ENCODE measurements at regions not wholly inside any gene's neighbourhood (a gene's known extent, or its start where the extent isn't known, plus 50 kb on each side); places are given as distances from the start of the nearest gene placed in this dataset.

DNA sequence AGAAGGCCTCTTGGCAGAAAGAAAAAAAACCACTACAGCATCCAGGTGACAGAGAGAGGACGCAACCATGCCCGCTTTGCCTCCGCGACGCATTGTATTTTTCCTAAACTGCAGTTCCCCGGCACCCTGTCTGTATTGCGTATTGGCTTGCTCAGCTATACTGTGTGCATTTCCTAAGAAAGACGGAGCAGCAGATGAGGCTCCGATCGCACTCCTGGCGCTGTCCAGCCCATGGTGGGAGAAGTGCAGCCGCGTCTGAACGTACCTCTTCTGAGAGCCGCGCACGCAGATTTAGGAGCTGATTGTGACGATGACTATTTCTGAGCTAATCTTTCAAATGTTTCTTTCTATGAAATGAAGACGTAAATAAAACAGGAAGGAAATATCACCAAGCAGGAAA lies 366.5 kb downstream of the IRX1 start:
- DNase-seq (no peak), FAIRE-seq (no peak)
- Histone ChIP-seq H3K4me3 (ENCODE audit: low read depth in 1 of 3, low read length in 3 of 3) (no peak overlapping the region), H3K36me3 (ENCODE audit: control insufficient read depth in 3 of 3, insufficient read depth in 2 of 3, low read depth in 1 of 3, low read length in 3 of 3) (no peaks in the 10 kb centered on the region), H3K4me1 (ENCODE audit: control insufficient read depth in 3 of 3, insufficient read depth in 2 of 3, low read depth in 1 of 3, low read length in 2 of 3) (no peaks in the 10 kb centered on the region), H3K27ac (ENCODE audit: low read depth in 1 of 3, low read length in 2 of 3) (no peak overlapping the region), H3K27me3 (ENCODE audit: control insufficient read depth in 3 of 3, insufficient read depth in 3 of 3, low read length in 3 of 3) (no peaks in the 10 kb centered on the region), H3K9me3 (ENCODE audit: control insufficient read depth in 2 of 2, insufficient read depth in 1 of 2, low read depth in 1 of 2, low read length in 1 of 2) (peaks cover 0 to 17% of the 10 kb centered on the region in 2 donors)
- 90 to 94% (median 91%) methylated on average over 19 of the region's 19 CpGs for WGBS, 3 donors

DNA sequence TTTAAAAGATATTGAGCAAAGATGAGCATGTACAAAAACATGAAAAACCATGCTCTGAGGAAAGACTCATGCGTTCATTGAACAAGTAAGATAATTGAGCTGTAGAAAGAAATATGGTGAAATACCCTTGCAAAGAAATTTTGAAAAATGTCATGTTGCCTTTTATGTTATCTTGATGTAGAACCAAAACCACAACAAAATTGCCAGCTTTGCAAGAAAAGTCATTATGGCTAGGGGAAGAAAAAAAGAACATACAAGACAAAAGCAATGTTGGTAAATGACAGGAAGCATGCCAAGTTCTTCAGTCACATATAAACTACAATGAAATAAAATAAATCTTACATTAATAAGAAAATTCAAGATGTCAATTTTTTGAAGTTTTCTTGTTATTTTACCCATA lies 368.0 kb downstream of the IRX1 start:
- Histone ChIP-seq H3K27ac (ENCODE audit: low read depth in 1 of 3, low read length in 2 of 3) (no peak overlapping the region), H3K4me1 (ENCODE audit: control insufficient read depth in 3 of 3, insufficient read depth in 2 of 3, low read depth in 1 of 3, low read length in 2 of 3) (no peaks in the 10 kb centered on the region), H3K36me3 (ENCODE audit: control insufficient read depth in 3 of 3, insufficient read depth in 2 of 3, low read depth in 1 of 3, low read length in 3 of 3) (no peaks in the 10 kb centered on the region), H3K27me3 (ENCODE audit: control insufficient read depth in 3 of 3, insufficient read depth in 3 of 3, low read length in 3 of 3) (no peaks in the 10 kb centered on the region), H3K4me3 (ENCODE audit: low read depth in 1 of 3, low read length in 3 of 3) (no peak overlapping the region), H3K9me3 (ENCODE audit: control insufficient read depth in 2 of 2, insufficient read depth in 1 of 2, low read depth in 1 of 2, low read length in 1 of 2) (peaks cover 0 to 17% of the 10 kb centered on the region in 2 donors)
- FAIRE-seq (no peak), DNase-seq (no peak)
- WGBS, 3 donors, result 65 to 92% (median 76%) methylated on average over 1 of the region's 1 CpG

DNA sequence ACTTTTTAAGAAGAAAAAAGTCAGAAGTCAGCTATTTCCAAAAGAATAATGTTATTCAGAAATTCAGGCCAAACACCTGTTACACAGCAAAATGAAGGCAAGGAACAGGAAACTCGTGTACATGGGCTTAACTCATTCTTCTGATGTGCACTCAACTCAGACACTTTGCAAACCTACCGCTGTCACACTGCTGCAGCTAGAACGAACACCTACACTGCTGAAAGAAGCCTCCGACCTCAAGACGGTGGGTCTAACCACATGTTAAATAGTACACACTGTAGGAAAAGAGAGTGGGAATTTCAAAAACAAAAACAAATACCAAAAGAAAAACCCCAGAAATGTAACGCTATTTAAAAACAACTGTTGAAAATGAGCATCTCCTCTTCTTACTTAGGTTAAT lies 384.5 kb downstream of the IRX1 start:
- WGBS, 3 donors, result 45 to 67% (median 63%) methylated on average over 6 of the region's 6 CpGs
- FAIRE-seq (no peak), DNase-seq (no peak)
- Histone ChIP-seq H3K9me3 (ENCODE audit: control insufficient read depth in 2 of 2, insufficient read depth in 1 of 2, low read depth in 1 of 2, low read length in 1 of 2) (no peaks in the 10 kb centered on the region), H3K4me3 (ENCODE audit: low read depth in 1 of 3, low read length in 3 of 3) (no peak overlapping the region), H3K27me3 (ENCODE audit: control insufficient read depth in 3 of 3, insufficient read depth in 3 of 3, low read length in 3 of 3) (no peaks in the 10 kb centered on the region), H3K4me1 (ENCODE audit: control insufficient read depth in 3 of 3, insufficient read depth in 2 of 3, low read depth in 1 of 3, low read length in 2 of 3) (no peaks in the 10 kb centered on the region), H3K36me3 (ENCODE audit: control insufficient read depth in 3 of 3, insufficient read depth in 2 of 3, low read depth in 1 of 3, low read length in 3 of 3) (no peaks in the 10 kb centered on the region), H3K27ac (ENCODE audit: low read depth in 1 of 3, low read length in 2 of 3) (no peak overlapping the region)

DNA sequence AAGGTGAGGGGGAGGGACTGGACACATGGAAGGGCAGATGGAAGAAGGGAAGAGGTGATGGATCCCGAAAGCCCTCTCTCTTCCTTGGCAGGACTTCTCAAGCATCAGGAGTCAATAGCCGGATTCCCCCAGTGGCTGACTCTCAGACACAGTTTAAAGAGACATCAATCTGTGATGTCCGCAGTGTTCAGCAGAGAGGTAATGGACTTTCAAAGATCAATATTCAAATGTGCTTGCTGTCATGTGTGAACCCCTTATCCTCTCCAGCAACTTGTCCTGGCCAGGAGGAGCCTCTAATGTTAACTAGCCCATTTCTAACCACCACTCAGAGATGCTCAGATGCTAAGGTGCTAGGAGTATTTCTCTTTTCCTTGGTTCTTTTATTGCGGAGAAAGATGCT lies 392.2 kb downstream of the IRX1 start:
- peaks cover 0 to 14% of the 10 kb centered on the region in 2 donors for H3K9me3 ChIP-seq (ENCODE audit: control insufficient read depth in 2 of 2, insufficient read depth in 1 of 2, low read depth in 1 of 2, low read length in 1 of 2)
- no peak overlapping the region for H3K27ac ChIP-seq (ENCODE audit: low read depth in 1 of 3, low read length in 2 of 3)
- whole genome bisulfite sequencing, 3 donors, result 89 to 93% (median 92%) methylated on average over 4 of the region's 4 CpGs
- H3K36me3 ChIP-seq (ENCODE audit: control insufficient read depth in 3 of 3, insufficient read depth in 2 of 3, low read depth in 1 of 3, low read length in 3 of 3), result no peaks in the 10 kb centered on the region
- H3K4me3 ChIP-seq (ENCODE audit: low read depth in 1 of 3, low read length in 3 of 3), result no peak overlapping the region
- no peaks in the 10 kb centered on the region for H3K27me3 ChIP-seq (ENCODE audit: control insufficient read depth in 3 of 3, insufficient read depth in 3 of 3, low read length in 3 of 3)
- DNase-seq (no peak), FAIRE-seq (no peak)
- H3K4me1 ChIP-seq (ENCODE audit: control insufficient read depth in 3 of 3, insufficient read depth in 2 of 3, low read depth in 1 of 3, low read length in 2 of 3), result no peaks in the 10 kb centered on the region

DNA sequence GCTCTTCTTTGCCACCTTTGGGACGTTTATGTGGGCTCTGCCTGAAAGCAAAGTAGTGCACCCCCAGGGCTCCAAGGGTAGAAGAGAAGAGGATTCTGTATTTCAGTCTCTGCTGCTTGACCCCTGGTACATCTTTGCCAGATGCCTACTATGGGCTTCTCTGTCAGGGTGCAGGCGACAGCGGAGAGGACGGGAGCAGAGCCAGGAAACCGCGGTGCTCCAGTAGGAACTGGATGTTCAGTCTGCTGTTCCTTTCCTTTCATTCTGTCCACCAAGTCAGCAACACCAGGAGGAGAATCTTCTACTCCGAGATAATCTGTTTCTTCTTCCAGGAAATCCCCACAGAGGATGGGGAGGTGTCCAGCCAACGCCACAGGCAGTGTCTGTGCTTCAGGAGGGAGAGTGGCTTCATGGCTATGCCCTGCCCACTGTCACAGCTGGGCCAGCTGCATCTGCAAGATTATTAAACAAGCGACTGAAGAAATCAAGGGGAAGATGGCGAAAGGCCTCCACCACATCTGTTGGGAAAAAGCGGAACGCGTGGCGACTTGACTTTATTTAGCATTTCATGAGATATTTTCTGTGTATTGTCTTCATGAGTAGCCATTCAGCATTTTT lies 398.3 kb downstream of the IRX1 start:
- WGBS, 3 donors, result 76 to 82% (median 81%) methylated on average over 14 of the region's 14 CpGs
- Histone ChIP-seq H3K4me1 (ENCODE audit: control insufficient read depth in 3 of 3, insufficient read depth in 2 of 3, low read depth in 1 of 3, low read length in 2 of 3) (no peaks in the 10 kb centered on the region), H3K27ac (ENCODE audit: low read depth in 1 of 3, low read length in 2 of 3) (no peak overlapping the region), H3K4me3 (ENCODE audit: low read depth in 1 of 3, low read length in 3 of 3) (no peak overlapping the region), H3K36me3 (ENCODE audit: control insufficient read depth in 3 of 3, insufficient read depth in 2 of 3, low read depth in 1 of 3, low read length in 3 of 3) (no peaks in the 10 kb centered on the region), H3K9me3 (ENCODE audit: control insufficient read depth in 2 of 2, insufficient read depth in 1 of 2, low read depth in 1 of 2, low read length in 1 of 2) (peaks cover 0 to 22% of the 10 kb centered on the region in 2 donors), H3K27me3 (ENCODE audit: control insufficient read depth in 3 of 3, insufficient read depth in 3 of 3, low read length in 3 of 3) (no peaks in the 10 kb centered on the region)
- no peak for FAIRE-seq
- no peak for DNase-seq

DNA sequence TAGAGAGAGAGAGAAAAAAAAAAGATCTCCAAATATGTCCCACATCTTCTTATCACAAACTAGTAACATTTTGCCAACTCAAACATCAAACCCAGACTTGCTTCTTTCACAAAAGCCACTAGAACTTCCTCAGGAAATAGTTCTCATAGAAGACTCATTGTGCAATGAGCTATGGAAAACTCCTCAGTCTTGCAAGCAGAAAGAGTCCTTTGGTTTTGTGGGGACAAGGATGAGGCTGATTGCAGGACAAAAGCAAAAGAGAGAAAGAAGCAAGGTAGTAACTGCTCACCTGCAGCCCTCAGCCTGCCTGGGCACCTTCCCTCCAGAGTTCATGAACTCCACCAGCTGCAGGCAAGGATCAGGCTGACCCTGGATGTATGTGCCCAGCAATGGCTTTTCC lies 399.0 kb downstream of the IRX1 start:
- Histone ChIP-seq H3K27me3 (ENCODE audit: control insufficient read depth in 3 of 3, insufficient read depth in 3 of 3, low read length in 3 of 3) (no peaks in the 10 kb centered on the region), H3K27ac (ENCODE audit: low read depth in 1 of 3, low read length in 2 of 3) (no peak overlapping the region), H3K36me3 (ENCODE audit: control insufficient read depth in 3 of 3, insufficient read depth in 2 of 3, low read depth in 1 of 3, low read length in 3 of 3) (no peaks in the 10 kb centered on the region), H3K4me3 (ENCODE audit: low read depth in 1 of 3, low read length in 3 of 3) (no peak overlapping the region), H3K4me1 (ENCODE audit: control insufficient read depth in 3 of 3, insufficient read depth in 2 of 3, low read depth in 1 of 3, low read length in 2 of 3) (no peaks in the 10 kb centered on the region), H3K9me3 (ENCODE audit: control insufficient read depth in 2 of 2, insufficient read depth in 1 of 2, low read depth in 1 of 2, low read length in 1 of 2) (peaks cover 0 to 22% of the 10 kb centered on the region in 2 donors)
- DNase-seq (no peak), FAIRE-seq (no peak)

DNA sequence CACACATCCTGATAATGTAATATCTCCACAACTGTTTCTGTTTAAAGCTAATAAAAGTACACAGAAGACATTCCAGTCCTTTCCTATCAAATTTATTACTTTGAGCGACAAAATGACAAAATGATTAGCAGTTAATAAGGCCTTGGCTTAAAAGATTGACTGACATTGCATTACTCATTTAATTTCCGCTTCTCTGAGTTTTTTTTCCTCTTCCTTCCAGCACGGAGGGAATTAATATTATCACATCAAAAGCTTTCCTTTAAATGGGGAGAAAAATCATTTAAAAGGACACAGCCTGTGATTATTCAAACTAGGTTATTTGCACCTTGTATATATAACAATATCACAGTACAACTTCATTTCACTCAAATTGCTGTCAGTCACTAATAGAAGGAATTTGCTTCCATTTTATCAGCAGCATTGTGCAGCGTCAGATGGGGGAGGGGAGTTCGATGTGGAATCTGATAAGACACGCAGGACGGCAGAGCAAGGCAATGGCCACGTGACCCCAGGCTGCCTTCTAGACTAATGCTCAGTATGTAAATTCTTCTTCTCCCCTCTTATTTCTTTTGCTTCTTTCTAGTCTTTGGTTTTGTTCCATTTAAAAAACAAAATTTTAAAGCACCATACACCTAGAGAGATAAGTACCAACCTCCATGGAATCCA lies 400.5 kb downstream of the IRX1 start:
- Histone ChIP-seq H3K9me3 (ENCODE audit: control insufficient read depth in 2 of 2, insufficient read depth in 1 of 2, low read depth in 1 of 2, low read length in 1 of 2) (peaks cover 0 to 22% of the 10 kb centered on the region in 2 donors), H3K4me1 (ENCODE audit: control insufficient read depth in 3 of 3, insufficient read depth in 2 of 3, low read depth in 1 of 3, low read length in 2 of 3) (no peaks in the 10 kb centered on the region), H3K36me3 (ENCODE audit: control insufficient read depth in 3 of 3, insufficient read depth in 2 of 3, low read depth in 1 of 3, low read length in 3 of 3) (no peaks in the 10 kb centered on the region), H3K27ac (ENCODE audit: low read depth in 1 of 3, low read length in 2 of 3) (no peak overlapping the region), H3K4me3 (ENCODE audit: low read depth in 1 of 3, low read length in 3 of 3) (no peak overlapping the region), H3K27me3 (ENCODE audit: control insufficient read depth in 3 of 3, insufficient read depth in 3 of 3, low read length in 3 of 3) (no peaks in the 10 kb centered on the region)
- FAIRE-seq (no peak), DNase-seq (no peak)
- WGBS, 3 donors, result 29 to 42% (median 38%) methylated on average over 8 of the region's 8 CpGs

DNA sequence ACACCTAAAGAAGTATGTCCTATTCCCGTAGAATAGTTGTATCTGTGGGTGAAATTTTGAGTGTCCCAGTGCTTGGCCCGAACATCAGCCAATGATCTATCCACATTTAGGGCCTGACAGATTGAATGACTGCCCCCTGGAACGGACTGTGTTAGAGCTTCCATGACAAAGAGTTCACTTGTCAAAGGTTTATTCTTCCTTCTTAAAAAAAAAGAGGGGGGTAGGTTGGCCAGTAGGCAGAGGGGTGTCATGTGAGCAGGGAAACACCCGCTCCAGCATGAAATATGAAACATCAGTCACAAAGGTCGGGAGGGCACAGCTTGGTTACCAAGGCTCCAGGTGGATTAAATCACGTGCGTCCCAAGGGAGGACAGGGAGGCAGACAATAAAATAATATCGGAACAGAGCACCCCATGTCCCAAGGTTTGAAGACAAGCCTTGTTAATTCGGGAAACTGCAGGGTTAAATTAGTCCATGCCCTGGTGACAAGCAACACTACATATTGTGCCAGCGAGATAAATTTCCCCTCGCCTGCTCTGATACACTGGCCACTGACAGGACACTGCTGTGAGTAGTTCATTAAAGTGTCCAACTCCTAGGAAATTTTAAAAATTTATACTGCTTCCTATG lies 401.2 kb downstream of the IRX1 start:
- no peaks in the 10 kb centered on the region for H3K36me3 ChIP-seq (ENCODE audit: control insufficient read depth in 3 of 3, insufficient read depth in 2 of 3, low read depth in 1 of 3, low read length in 3 of 3)
- H3K4me1 ChIP-seq (ENCODE audit: control insufficient read depth in 3 of 3, insufficient read depth in 2 of 3, low read depth in 1 of 3, low read length in 2 of 3), result no peaks in the 10 kb centered on the region
- DNase-seq (no peak), FAIRE-seq (no peak)
- H3K4me3 ChIP-seq (ENCODE audit: low read depth in 1 of 3, low read length in 3 of 3), result no peak overlapping the region
- WGBS, 3 donors, result 62 to 74% (median 66%) methylated on average over 11 of the region's 11 CpGs
- peaks cover 0 to 22% of the 10 kb centered on the region in 2 donors for H3K9me3 ChIP-seq (ENCODE audit: control insufficient read depth in 2 of 2, insufficient read depth in 1 of 2, low read depth in 1 of 2, low read length in 1 of 2)
- no peak overlapping the region for H3K27ac ChIP-seq (ENCODE audit: low read depth in 1 of 3, low read length in 2 of 3)
- H3K27me3 ChIP-seq (ENCODE audit: control insufficient read depth in 3 of 3, insufficient read depth in 3 of 3, low read length in 3 of 3), result no peaks in the 10 kb centered on the region

Data from small intestine (tissue), 7 donors.